HG02943 (cell line): ENCODE measurements at regions not wholly inside any gene's neighbourhood (a gene's known extent, or its start where the extent isn't known, plus 50 kb on each side); places are given as distances from the start of the nearest gene placed in this dataset.

Experiments
- ATAC-seq: cut with Tn5 transposase; IDR thresholded peaks from one replicate; pipeline ENCODE4 v1.9.1; 2021; ENCODE audit warnings: mild to moderate bottlenecking, low read depth, moderate library complexity; ENCODE audit not compliant: unreplicated experiment

DNA sequence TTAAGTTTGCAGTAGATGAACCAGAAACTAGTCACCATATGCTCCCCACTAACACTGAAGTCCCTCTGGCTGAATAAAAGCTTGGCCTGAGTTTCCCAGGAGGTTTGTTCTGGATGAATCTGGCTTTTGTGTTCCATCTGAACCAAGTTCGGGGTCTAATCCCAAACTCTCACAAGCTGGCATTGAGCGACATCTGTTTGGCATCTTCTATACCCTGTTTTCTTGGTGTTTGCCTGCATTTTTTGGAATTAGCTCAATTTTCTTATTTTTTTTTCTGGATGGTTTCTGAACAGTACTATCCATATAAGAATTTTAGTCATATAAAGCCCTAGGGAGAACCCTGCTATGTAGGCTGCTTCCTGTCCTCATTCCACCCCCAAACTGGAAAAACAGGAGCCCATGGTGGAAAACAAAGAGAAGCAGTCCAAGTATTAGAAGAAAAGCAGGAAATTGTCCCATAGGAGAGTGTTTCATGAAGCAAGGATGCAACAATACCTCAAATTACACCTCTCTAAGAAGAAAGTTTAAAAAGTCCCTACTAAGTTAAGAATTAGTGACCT lies 737.1 kb downstream of the DHX35 start:
- no peak for ATAC-seq

DNA sequence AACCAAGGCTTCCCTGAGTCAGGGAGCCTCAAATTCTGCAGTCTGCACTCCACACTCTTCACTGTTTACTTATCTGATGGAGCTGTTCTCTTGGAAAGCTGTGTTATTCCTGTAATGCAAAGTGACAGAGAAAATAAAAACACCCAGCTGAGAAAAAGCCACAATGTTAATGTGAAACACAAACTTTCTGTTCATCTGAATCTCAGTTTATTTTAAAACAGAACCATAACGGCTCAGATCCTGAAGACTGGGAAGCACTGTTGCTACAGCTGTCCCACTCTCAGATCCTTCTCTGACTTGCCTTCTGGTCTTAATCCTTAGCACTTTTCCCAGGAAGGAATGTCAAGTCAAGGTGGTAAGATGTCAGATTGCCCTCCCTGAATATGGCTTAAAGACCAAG lies 736.6 kb downstream of the DHX35 start:
- no peak for ATAC-seq

DNA sequence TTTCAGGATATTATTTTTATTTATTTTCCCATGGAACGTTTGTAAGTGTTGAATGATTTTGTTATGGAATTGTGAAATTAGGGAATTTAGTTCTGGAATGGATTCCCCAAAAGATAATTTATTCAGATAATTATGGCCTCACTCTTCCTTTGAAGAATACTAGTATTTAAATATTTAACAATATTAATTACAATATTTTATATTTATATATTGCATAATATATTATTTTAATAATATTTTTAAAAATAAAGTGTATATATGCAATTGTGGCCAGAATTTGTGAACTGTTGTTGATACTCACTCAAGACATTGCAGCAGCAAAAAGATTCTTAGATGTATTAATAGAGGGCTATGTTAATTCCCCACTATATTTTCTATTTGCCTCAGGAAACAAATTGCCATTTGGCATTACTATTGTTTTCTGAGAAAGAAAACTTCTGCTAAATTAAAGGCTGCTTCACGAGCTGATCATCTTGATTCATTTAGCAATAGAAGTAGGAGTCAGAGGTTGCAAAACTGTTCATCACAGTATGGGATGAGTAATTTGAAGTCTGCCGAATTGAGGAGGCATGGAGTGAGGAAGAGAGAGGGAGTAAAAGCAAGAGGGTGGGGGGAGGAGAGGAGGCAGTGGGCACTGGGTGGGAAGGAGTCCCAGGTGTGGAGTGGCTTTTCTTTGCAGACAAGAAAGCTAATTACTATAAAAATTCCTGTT lies 729.2 kb downstream of the DHX35 start:
- no peak for ATAC-seq

DNA sequence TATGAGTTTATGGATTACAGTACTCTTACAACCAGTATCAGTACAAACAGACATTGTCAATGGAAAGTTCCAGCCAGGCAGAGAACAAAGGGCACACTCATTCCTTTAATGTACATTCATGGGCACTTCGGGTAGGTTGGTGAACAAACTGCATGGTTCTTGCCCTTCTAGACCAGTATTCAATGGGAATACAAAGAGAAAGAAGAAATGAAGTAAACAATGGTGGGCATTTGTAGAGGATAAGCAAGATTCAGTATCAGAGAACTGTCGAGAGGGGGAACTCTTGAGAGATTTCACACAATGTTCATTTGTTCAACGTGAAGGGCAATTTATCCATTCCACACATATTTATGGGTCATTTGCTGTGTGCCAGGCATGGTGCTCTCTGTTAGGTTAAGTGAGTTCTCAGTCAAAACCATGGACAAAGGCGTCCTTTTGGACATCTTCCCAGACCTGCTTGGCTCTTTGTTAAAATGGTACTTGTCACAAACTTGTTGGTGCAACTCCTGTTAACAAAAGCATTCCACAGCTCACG lies 714.8 kb downstream of the DHX35 start:
- ATAC-seq = no peak

DNA sequence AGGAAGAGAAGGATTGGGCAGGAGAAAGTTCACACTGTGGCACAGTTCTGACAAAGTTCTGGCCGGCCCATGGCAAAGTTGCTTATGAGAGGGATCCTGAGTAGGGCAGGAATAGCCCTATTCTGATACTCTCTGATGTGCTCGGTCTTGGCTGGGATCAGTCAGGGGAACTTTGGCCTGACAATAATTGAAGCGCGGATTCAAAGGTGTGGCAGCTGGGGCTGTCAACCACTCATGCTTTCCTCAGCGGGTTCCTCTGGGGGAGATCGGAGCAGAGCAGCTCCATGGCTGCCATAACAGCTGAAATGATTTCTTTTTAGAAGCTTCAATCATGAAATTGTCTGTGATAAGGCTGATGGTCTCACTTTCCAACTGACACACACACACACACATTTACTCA lies 714.1 kb downstream of the DHX35 start:
- no peak for ATAC-seq

DNA sequence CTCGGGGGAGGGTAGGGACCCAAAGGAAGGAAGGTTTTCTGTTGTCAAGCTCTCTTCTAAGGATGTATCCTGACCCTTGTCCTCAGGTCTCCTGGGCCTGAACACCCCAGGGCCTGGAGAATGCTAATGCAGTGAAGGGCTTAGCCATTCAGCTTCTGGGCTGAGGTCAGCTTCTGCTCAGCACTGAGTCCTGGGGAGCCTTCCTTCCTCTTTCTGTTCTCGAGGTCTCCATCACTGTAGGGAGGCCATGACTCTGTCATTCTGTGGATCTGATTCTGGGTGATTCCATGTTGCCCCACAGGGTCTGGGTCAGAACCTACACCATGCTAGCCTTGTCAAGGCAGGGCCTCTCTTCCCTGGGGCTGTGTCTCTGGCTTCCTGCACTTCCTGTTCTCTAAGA lies 712.7 kb downstream of the DHX35 start:
- ATAC-seq = no peak

DNA sequence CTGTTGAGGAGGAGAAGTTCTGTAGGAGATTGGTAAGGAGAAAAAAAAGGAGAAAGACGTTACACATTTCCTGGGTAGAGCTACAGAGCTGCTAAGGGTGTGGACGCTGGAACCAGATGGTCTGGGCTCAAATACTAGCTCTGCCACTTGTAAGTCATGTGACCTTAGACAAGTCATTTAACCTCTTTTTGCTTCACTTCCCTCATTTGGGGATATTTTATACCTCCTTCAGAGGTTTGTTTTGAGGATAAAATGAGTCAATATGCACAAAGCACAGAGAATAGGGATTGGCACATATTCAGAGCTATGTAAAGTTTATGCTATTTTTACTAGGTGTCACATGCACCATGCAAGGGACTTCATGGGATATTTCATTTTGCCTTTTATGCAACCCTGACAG lies 708.8 kb downstream of the DHX35 start:
- no peak for ATAC-seq

DNA sequence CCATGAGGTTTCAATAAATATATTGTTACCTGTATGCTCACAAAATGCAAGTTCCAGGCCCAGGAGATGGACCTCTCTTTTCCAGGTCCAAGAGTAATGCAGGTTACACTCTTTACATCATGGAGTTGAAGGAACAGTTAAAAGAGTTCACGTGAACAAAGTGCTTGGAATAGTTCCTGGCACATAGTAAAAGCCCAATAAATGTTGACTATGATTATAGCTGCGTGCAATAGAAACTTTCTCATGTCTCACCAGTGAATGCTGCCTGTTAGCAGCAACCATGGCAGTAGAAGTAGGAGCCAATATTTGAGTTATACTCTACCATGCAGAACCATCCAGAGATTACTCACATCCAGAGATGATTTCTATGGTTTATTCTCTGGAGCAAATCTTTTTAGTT lies 707.5 kb downstream of the DHX35 start:
- ATAC-seq = no peak

DNA sequence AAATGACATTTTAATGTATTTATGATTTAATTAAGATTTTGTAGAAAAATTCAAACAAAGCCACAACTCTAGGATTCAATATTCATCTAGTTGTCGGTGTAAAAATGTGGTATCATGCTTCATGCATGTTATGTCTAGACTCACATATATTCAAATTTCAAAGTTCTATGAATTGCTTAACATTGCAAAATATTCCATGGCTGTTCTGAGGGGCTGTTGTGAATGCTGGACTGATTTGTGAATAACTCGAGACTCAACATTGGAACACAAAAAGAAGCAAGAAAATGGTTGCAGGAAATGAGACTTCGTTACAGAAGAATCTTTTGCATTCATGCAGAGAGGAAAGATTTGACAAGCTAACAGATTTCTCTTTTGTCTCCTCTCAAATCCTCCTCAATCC lies 705.9 kb downstream of the DHX35 start:
- ATAC-seq = no peak

DNA sequence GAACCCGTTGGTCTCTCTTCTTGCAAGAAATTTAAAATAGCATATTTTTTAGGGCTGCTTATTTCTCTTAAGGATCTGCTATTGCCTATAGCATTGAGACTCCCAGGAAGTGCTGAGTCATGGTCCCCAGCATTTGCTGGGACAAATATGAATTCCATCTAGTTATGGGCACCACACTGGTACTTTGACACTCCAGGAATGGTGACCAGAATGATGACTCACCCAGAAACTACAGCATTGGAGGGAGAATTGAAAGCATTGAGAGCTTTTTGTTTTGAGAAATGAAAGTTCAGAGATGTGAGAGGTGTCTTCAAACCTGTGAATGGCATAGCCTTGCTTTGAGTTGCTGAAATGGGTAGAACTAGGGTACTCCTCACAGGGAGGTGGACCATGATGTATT lies 699.7 kb downstream of the DHX35 start:
- no peak for ATAC-seq

DNA sequence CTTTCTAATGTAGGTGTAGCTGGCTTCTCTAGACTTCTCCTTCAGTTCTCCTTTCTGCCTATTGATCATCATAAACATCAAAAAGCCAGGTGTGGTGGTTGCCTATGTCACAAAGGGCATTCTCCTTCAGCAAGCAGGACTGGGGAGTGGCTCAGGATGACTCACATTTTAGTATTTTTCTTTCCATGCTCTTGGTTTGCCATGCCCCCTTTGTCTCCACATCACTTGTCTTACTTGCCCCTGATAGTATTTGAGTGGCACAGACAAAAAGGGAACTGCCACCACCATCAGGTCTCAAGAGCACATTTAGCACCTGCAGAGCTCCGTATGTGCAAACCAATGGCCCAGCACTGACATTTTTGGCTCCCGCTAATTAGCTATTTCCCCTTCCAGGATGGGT lies 698.8 kb downstream of the DHX35 start:
- no peak for ATAC-seq

DNA sequence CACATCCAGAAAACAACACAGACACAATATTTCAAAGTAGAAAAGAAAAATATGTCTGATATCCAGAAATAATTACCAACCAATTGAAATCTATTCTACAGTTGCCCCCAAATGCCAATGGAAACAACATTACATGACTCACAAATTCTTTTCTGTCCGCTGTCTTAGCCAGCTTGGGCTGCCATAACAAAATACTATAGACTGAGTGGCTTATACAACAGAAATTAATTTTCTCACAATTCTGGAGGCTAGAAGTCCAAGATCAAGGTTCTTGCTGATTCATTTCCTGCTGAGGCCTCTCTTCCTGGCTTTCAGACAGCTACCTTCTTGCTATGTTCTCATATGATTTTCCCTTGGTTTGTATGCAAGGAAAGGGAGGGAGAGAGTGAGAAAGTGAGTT lies 698.1 kb downstream of the DHX35 start:
- no peak for ATAC-seq

DNA sequence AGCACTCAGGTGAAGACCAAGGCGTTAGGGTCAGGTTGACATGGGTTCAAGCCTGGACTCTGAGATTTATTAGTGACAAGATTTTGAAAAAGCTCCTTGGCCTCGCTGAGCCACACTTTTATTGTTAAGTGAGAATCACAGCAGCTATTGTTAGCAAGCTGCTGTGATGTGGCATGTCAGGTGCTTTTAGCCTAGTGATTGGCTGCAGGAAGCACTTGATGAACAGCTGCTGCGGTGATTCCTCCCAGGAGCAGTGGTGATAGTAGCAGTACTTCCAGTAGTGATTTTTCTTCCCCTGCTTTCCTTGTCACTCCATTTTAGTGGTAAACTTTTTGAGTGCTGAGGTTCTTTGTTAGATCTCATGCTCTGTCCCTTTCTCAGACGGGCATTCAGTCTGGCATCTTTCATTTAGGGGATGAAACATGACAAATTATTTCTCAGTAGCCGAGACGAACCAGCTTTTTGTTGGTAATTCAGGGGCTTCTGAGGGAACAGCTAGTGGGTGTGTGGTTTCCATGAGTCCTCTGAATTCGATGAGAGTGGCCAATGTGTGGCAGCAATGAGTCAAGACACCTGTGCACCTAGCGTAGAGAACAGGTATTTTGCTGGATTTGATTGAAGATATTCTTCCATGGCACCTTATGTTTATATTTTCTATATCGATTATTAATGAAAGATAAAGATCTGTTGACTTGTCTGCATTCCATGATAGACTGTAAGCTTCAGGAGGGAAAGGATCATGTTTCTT lies 696.7 kb downstream of the DHX35 start:
- ATAC-seq = no peak

DNA sequence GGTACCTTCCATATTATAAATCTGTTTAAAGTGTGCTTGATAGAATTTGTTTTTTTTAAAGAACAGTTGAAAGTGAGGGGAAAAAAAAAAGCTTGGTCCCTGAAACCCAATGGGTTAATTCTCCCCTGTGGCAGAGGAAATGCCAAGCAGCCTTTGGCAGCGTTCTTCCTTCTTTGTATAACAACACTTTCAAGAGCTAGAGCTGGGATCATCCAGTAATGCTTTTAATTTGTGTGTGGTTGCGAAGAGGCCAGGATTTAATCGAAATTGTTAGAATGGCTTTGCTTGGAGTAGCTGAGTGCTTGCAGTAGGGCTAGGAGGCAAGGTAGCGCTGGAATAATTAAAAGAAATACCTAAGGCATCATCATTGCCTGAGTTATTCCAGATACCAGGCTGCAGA lies 692.0 kb downstream of the DHX35 start:
- ATAC-seq = no peak

DNA sequence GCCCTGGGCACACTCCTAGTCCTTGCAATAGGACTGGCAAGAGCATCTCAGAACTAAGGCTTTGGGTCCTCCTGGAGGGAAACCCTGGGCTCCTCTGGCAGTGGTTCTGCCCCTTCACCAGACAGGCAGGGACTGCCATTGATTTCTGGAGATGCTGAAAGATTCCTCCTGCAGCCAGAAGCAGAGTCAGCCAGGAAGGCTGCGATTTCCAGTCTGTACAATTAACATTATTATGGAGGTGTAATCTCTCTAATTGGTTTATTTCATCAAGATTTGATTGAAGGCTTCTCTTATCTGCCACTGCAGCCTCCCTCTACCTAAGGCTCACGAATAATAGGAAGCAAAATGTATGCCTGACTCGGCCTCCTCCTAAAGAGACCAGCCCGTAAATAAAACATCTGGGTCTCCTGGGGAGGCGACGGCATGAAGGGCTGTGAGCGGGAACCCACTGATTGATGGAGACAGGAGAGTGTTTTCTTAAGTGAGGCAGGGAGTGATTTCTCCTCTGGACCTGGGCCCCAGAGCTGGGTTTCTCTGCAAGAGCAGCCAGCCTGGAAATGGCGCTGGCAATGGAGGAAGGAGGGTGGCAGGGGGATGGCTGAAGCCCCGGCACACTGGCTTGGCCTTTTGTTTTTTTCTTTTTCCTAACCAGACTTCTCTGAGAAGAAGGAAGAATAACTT lies 689.6 kb downstream of the DHX35 start:
- no peak for ATAC-seq

DNA sequence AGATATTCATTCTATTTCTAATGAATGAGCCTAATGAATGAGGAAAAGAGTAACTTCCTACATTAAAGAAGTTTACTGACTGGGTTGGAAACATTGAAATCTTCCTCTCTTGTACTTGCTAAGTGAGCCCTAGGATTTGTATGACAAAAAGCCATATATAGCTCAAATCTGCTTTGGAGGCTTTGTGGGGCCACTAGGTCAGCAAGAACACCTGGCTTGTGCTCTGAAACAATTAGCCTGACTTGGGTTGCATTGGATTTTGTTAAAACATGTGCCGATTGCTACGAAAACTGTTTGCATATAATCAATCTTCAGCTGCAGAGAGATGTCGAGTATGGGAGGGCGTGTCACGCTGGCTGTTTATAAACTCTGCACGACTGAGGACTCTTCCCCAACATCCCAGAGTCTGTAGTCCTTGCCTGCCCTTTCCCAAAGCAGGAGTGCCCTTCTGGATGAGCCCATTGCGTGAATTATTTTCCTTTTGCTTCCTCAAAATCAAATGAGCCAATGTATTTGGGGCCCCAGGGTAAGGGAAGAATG lies 684.8 kb downstream of the DHX35 start:
- ATAC-seq = no peak

DNA sequence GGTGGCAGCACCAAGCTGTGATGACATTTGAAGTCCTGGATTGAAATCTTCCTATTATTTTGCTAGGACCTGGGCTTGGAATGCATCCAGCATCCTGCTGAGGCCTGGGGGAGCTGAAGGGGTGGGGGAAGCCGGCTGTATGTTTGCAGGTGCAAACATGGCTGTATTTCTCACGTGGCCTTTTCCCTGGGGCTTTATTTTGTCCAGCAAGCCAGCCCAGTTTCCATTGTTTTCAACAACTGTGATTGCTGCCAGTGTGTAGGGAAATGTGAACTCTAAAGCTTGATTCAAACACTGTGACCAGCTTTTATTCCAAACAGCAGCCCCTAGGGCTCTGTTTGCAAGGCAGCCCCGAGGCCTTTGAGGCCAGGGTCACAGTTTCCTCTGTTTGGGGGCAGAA lies 683.0 kb downstream of the DHX35 start:
- ATAC-seq = no peak

DNA sequence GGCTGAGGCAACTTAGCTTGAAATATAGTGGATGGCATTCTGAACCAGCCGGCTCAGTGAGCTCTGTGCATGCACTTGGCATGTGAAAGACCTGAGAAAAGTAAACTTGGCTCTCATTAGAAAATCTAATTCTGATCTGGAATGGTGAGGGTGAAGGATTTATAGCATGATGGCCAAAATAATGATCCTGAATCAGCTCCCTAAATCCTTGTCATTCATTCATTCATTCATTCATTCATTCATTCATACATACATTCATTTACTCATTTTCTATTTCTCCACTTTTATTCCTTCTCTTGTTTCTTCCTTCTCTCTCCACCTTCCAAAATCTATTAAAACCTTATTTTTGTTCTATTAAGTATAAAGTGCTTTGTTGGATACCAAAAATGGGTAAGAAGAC lies 681.1 kb downstream of the DHX35 start:
- ATAC-seq = no peak

DNA sequence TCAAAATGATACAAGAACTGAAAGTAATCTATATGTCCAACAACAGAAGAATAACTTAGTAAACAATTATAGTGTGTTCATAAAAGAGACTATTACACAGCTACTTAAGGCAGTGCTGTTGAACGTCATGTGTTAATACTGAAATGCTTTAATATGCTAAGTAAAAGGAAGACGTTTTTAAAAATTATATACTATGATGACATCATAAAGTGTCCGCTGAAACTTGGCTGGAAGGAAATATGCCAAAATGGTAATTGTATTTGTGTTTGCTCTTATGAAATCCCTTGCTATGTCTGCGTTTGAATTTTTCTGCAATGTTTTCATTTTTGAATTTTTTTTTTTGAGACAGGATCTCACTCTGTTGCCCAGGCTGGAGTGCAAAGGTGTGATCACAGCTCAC lies 679.3 kb downstream of the DHX35 start:
- no peak for ATAC-seq

DNA sequence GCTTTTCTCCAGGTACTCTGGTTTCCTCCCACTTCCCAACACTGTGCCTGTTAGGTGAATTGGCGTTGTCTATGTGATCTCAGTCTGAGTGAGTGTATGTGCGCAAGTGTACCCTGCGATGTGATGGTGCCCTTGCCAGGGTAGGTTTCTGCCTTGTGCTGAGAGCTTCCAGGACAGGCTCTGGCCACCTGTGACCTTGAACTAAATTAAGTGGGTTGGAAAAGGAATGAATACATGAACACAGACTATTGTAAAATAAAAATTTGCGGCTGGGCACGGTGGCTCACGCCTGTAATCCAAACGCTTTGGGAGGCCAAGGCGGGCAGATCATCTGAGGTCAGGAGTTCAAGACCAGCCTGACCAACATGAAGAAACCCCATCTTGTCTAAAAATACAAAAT lies 678.0 kb downstream of the DHX35 start:
- ATAC-seq = no peak

DNA sequence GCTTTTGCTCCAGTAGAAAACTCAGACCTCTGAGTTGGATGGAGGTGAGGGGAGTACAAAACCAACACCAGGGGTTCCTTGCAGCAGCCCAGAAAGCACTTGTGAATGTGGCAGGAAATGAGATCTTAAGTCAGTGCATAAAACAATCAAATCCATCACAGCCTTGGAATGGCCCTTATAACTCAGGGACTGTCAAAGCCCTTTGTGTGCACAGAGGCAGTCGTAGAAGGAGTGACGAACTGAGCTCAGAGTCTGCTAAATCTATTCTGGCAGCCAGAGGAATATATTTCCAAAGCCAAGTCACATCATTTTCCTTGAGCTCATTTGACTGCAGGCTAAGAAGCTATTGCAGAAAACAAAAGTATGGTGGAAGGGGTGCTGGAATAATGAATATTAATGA lies 676.6 kb downstream of the DHX35 start:
- no peak for ATAC-seq
